GM12872 (cell line): ENCODE measurements at regions not wholly inside any gene's neighbourhood (a gene's known extent, or its start where the extent isn't known, plus 50 kb on each side); places are given as distances from the start of the nearest gene placed in this dataset.

ENCODE experiments used
- CTCF ChIP-seq: IDR thresholded peaks from 3 replicates; pipeline ENCODE4 v1.5.1; 2011; ENCODE audit warnings: low read depth, mild to moderate bottlenecking, low read length, moderate library complexity; ENCODE audit not compliant: insufficient read depth

GRCh38 chr18:54043484-54044251 is 180.8 kb downstream of the MBD2 start:
- no peak for TF ChIP-seq CTCF

- no peak for TF ChIP-seq CTCF
These were observed 188.5 kb downstream of the MBD2 start for GRCh38 chr18:54035927-54036326.

GRCh38 chr18:54033052-54033451 is 191.4 kb downstream of the MBD2 start:
- TF ChIP-seq CTCF, result no peak

- no peak for TF ChIP-seq CTCF
These were observed 192.1 kb downstream of the MBD2 start for GRCh38 chr18:54032412-54032811.

- TF ChIP-seq CTCF, result no peak
These were observed 193.2 kb downstream of the MBD2 start for GRCh38 chr18:54031243-54031642.

- no peak for TF ChIP-seq CTCF
These were observed 194.0 kb downstream of the MBD2 start for GRCh38 chr18:54030434-54030833.

GRCh38 chr18:54023471-54023870 is 201.0 kb downstream of the MBD2 start:
- TF ChIP-seq CTCF, result no peak
